Glomerular endothelial cell (primary cell): ENCODE measurements at regions not wholly inside any gene's neighbourhood (a gene's known extent, or its start where the extent isn't known, plus 50 kb on each side); places are given as distances from the start of the nearest gene placed in this dataset.
A peak's percentile ranks its signal among the peaks of the same experiment; 100 is the strongest.
"Not testable (repeated sequence)": the region's sequence is repeated elsewhere in the genome, so short reads cannot be mapped to it uniquely, and the experiment has no call there.

ENCODE experiments used
- DNase-seq: peaks from one replicate; pipeline ENCODE4 v3.0.0-alpha.2; 2011; ENCODE audit warnings: low read depth, low spot score; ENCODE audit errors: extremely low read depth

GRCh38 chr5:90073026-90073570, 336.5 kb downstream of the CETN3 start:
- not testable (repeated sequence) for DNase-seq

- DNase-seq = no peak
These were observed 337.9 kb downstream of the CETN3 start for GRCh38 chr5:90071656-90072055.

- no peak for DNase-seq
These were observed 338.5 kb downstream of the CETN3 start for GRCh38 chr5:90071066-90071465.

- DNase-seq = no peak
These were observed 342.6 kb downstream of the CETN3 start for GRCh38 chr5:90066920-90067319.

- DNase-seq = no peak
These were observed 352.4 kb downstream of the CETN3 start for GRCh38 chr5:90056911-90057705.

GRCh38 chr5:90055831-90056328, 353.7 kb downstream of the CETN3 start:
- DNase-seq = peak; percentile 3

GRCh38 chr5:90054612-90055011, 354.9 kb downstream of the CETN3 start:
- DNase-seq = no peak

- DNase-seq = no peak
These were observed 357.8 kb downstream of the CETN3 start for GRCh38 chr5:90051756-90052155.

GRCh38 chr5:90050103-90050502, 359.5 kb downstream of the CETN3 start:
- DNase-seq = no peak

- no peak for DNase-seq
These were observed 362.4 kb downstream of the CETN3 start for GRCh38 chr5:90047113-90047512.

GRCh38 chr5:90040082-90040481, 369.5 kb downstream of the CETN3 start:
- not testable (repeated sequence) for DNase-seq

- DNase-seq = no peak
These were observed 371.9 kb downstream of the CETN3 start for GRCh38 chr5:90037646-90038045.

GRCh38 chr5:90022711-90023053, 386.9 kb downstream of the CETN3 start:
- DNase-seq = no peak

- DNase-seq = no peak
These were observed 387.4 kb downstream of the CETN3 start for GRCh38 chr5:90022002-90022710.

- DNase-seq = peak; percentile 57
These were observed 388.7 kb downstream of the CETN3 start for GRCh38 chr5:90020575-90021538.

GRCh38 chr5:90017239-90017638, 392.3 kb downstream of the CETN3 start:
- no peak for DNase-seq

- DNase-seq = no peak
These were observed 394.0 kb downstream of the CETN3 start for GRCh38 chr5:90015584-90016018.

GRCh38 chr5:90014420-90014819, 395.1 kb downstream of the CETN3 start:
- no peak for DNase-seq

GRCh38 chr5:90000351-90000750, 409.2 kb downstream of the CETN3 start:
- DNase-seq = no peak

GRCh38 chr5:89998519-89999305, 410.8 kb downstream of the CETN3 start:
- DNase-seq = no peak
